ENCODE measurements at regions not wholly inside any gene's neighbourhood (a gene's known extent, or its start where the extent isn't known, plus 50 kb on each side); places are given as distances from the start of the nearest gene placed in this dataset.

- TF ChIP-seq CTCF (IDR thresholded peaks at IDR 0.05; ENCODE audit: low read length): no peak
- TF ChIP-seq EZH2 (optimal IDR thresholded peaks at IDR 0.05; ENCODE audit: low read depth, low read length): no peak
These were observed 207.3 kb downstream of the CXCL12 start for GRCh38 chr10:44177610-44178009.
